ENCODE measurements at regions not wholly inside any gene's neighbourhood (a gene's known extent, or its start where the extent isn't known, plus 50 kb on each side); places are given as distances from the start of the nearest gene placed in this dataset.

DNA sequence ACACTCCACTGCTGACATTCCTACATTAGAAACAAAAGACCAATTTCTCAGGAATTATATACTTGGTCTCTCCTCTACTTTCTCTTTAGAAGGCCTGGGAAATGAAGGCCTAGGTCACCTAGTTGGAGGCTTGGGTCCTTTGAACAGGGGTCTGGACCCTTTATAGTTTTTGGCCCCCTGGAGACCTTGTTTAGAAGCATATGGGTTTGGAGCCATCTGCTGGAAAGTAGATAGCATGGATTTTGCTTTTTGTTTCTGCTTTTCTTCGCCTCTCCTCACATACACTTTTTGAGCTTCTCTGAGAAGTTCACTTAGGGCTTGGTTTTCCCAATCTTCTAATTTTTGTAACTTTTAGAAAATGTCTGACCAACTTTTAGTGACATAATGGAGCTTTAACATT is 67.1 kb upstream of the CDK20 start:
- TF ChIP-seq POLR2A (IDR thresholded peaks at IDR 0.05; ENCODE audit: low read depth, low read length) (no peak), EZH2 (IDR thresholded peaks at IDR 0.05; ENCODE audit: borderline replicate concordance, low read depth, low read length, severe bottlenecking) (no peak), FOS (IDR thresholded peaks at IDR 0.05; ENCODE audit: borderline replicate concordance, insufficient read depth, low read length) (no peak), POLR2AphosphoS5 (IDR thresholded peaks at IDR 0.05; ENCODE audit: insufficient read depth, low read depth, low read length) (no peak)
- TF ChIP-seq, protein P1, sequence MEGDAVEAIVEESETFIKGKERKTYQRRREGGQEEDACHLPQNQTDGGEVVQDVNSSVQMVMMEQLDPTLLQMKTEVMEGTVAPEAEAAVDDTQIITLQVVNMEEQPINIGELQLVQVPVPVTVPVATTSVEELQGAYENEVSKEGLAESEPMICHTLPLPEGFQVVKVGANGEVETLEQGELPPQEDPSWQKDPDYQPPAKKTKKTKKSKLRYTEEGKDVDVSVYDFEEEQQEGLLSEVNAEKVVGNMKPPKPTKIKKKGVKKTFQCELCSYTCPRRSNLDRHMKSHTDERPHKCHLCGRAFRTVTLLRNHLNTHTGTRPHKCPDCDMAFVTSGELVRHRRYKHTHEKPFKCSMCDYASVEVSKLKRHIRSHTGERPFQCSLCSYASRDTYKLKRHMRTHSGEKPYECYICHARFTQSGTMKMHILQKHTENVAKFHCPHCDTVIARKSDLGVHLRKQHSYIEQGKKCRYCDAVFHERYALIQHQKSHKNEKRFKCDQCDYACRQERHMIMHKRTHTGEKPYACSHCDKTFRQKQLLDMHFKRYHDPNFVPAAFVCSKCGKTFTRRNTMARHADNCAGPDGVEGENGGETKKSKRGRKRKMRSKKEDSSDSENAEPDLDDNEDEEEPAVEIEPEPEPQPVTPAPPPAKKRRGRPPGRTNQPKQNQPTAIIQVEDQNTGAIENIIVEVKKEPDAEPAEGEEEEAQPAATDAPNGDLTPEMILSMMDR (IDR thresholded peaks at IDR 0.05; ENCODE audit: extremely low read depth in 1 of 2, insufficient read depth in 1 of 2, low read depth in 1 of 2, low read length in 2 of 2): no peak
- TF ChIP-seq, protein P2, sequence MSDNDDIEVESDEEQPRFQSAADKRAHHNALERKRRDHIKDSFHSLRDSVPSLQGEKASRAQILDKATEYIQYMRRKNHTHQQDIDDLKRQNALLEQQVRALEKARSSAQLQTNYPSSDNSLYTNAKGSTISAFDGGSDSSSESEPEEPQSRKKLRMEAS (IDR thresholded peaks at IDR 0.05; ENCODE audit: insufficient read depth, insufficient read length): no peak

Data from endothelial cell of umbilical vein (primary cell).